CD4-positive, alpha-beta T cell treated with Interleukin-1 beta for 1 hour (primary cell): ENCODE measurements at regions not wholly inside any gene's neighbourhood (a gene's known extent, or its start where the extent isn't known, plus 50 kb on each side); places are given as distances from the start of the nearest gene placed in this dataset.

Experiments used
- DNase-seq, 2 donors: peaks; one replicate each; pipeline ENCODE4 v3.0.0-alpha.2; 2020 to 2022

DNA sequence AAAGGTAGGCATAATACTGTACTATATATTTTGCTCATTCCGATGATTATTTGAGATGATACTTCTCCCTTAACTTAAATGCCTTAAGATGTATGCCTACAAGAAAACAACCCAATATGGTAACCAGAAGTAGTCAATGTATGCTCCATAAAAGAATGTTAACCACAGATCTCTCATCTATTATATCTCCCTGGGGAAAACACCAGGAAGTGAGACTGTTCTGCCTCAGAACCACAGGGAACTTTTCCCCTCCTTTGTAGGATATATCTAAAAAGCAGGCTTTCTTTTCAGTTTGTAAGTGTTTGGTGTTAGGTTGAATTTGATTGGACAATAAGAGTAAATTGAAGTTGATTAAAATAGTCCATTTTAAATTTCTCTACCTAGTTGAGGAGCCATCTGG is 1160.5 kb upstream of the NXPH2 start:
- DNase-seq: no peak

DNA sequence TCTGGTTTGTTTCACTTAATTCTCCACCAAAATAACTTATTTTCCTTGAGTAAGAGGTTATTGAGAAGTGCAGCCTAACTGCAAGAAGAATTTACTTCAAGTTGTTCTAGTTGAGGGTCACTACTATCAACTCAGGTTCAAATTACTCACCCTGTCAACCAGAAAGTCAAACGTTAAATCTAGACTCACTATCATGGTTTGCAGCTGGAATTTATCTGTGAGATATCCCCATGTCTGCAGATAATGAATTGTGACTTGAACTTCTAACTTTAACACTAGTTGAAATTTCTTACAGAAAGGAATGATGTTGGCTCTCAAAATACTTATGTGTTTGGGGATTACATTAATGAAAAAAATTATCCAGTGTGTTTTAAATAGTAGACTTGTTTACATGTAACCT is 1145.7 kb upstream of the NXPH2 start:
- DNase-seq: no peak

DNA sequence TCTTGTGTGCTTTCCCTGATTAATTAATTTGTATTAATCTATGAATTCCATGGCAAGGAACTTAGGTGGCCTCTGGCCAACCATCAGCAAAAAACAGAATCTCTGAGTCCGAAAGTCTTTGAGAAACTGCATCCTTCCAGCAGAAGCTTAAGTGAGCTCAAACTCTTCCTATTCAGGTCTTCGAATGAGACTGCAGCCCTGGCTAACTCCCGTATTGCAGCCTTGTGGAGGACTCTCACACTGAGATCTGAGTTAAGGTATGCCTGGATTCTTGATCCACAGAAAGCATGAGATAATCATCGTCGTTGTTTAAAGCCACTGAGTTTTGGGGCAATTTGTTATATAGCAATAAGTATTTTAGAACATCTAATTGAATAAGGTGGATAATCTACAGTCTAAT is 1143.9 kb upstream of the NXPH2 start:
- no peak for DNase-seq

DNA sequence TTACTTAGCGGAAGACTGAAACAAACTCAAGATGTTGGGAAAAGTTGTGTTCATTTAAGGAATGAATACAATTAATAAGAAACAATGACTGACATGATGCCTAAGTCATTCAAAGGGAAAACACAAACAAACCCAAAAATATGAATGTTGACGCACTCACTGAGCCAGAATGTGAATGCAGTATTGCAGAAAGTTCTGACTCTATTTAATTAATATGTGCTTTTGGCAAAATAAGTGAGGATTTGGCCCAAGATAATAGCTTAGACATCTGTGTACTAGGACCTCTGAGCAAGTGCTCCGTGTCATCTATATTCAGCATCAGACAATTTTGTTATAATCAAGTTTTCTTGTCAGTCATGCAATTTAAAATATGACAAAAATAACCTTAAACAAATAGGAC is 1138.8 kb upstream of the NXPH2 start:
- no peak for DNase-seq

DNA sequence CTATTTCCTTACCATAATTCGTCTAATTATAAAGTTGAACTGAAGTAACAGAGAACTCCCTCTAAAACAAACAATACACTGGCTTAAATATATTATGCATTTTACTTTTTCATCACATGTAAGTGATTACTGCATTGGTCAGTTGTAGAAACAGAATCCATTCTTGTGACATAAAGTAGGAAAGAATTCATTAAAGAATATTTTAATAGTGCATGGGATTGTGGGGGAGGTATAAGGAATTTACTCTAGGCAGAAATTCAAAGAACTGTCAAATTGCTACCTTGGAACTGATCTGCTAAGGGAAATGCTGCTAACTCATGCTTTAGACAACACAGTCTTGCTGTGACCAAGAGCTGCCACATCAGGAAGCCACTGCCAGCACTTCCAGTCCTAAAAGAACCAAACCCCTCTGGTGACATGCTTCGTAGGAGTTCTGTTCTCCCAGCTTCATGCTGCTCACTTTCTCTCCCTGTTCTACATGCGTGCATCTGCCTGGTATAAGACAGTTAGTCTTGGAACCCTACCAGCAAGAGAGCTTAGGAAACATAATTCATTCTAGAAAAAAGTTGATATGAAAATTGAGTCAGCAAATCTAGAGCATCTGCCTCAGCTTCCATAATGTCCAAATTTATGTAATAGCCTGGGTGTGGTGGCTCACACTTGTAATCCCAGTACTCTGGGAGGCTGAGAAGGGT is 1137.6 kb upstream of the NXPH2 start:
- DNase-seq: no peak

DNA sequence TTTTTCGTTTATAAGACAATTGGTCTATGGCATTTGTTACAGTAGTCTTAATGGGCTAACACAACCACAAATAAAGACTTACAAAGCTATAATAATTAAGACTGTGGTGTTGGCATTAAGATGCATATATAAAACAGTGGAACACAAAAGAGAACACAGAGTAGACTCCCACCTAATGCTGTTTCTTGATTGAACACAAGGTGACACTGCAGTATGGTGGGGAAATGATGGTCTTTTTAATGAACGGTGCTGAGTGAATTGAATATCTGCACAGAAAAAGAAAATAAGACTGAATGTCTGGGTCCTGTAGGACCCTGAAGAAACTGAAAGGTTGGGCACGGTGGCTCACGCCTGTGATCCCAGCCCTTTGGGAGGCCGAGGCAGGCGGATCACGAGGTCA is 1136.6 kb upstream of the NXPH2 start:
- no peak for DNase-seq

DNA sequence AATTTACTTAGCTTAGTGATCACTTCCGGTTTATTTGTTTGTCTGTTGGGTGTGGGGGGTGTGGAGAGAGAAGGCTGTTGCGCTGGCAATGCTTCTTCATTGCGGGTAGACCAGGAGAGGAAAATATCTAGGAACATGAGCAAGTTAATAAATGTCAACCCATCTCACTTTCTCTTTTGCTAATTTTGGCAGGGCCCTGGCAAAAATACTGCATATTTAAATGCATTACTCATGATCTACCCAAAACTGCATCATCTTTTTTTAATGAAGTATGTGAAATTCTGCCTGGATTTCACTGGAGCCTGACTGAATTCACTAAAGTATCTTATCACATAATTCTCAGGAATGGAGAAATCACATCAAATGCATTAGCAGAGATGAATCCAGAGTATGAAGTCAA is 1131.0 kb upstream of the NXPH2 start:
- no peak for DNase-seq

DNA sequence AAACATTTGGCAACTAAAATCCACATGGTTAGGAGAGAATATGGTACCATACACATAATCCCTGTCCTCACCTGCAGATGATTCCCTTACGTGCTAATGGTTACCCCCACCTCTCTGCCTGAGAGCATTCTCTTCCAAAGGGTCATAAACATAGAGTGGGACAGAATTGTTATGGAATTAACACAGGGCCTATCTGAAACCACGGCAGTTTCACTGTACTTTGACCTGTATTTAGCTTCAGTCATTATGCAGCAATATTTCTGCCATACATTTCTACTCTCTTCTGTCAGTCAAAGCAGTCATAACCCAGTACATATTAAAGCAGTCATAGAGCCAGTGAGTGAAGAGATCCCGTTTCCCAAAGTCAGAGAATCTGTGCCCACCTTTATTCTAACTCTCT is 1128.9 kb upstream of the NXPH2 start:
- no peak for DNase-seq

DNA sequence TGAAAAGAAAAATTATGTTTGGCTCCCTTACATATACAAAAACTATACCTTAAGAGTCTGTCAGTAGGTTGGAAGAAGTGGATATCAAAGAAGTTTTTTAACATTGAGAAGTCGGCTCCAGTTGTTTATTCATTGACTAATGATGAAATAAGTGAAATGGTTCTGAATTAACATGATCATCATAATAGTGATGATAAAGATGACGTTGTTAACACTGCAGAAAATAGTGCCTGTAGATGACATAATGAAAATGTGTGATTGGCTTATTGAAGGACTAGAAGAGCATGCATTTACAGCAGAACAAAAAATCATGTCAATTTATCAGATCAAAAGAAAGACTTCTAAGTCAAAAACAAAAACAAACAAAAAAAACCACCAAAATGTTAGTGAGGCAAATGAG is 1125.4 kb upstream of the NXPH2 start:
- DNase-seq: no peak

DNA sequence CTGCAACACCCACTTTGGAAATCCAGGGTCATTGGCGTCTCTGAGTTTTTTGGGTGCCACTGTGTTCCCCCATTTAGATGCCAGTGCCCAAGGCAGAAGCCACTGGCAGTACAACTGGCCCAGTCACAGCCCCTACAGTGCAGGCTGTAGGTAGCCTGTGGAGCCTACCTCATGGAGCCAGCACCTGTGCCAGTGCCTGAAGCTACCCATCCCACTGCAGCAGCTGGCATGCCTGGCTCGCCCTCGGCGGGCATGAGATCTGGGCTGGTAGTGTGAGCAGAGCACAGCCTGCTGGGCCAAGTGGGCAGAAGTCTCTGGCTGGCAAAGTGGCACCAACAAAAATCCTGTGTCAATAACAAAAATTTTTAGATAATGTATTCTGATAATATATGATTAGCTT is 1111.4 kb upstream of the NXPH2 start:
- no peak for DNase-seq

DNA sequence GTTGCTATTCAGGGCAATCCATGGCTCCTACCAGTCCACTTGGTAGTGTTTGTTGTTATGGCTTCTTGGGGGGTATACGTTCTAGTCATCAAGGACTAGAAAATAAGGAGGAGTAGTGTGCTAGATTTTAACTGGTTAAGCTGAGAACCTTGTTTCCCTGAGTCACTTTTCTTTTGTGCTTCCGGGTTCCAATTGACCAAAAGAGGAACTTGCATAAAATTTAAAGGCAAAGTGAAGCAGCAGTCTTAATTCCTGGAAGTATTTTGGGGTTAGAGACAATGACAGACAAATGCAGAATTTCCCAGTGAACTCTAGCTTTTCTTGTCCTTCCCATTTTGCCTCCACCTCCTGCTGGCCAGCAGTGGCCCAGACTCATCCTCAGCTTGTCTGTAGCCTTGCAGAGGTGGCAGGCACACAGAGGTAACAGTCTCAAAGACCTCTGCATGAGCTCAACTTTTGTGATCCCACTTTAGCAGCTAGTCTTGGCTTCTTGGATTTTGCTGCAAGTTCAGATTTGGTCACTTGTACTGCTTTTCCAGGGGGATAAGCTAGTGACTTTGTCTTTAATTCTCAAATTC is 1105.8 kb upstream of the NXPH2 start:
- no peak for DNase-seq

DNA sequence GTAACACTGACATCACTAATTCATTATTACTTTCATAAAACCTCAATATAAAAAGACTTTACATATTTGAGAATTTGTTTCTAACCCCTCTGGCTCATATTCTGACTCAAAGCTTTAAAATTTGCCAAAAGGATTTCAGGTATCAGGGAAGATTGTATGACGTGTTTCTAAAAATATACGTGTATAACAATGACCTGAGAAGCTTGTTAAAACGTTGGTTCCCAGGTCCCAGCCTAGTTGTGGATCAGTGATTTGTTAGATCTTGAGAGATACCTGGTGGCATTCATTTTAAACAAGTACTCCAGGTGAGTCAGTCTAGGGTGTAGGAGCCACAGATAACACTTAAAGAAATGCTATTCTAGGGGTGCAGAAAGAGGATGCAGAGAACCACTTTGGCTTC is 1096.8 kb upstream of the NXPH2 start:
- DNase-seq: no peak

DNA sequence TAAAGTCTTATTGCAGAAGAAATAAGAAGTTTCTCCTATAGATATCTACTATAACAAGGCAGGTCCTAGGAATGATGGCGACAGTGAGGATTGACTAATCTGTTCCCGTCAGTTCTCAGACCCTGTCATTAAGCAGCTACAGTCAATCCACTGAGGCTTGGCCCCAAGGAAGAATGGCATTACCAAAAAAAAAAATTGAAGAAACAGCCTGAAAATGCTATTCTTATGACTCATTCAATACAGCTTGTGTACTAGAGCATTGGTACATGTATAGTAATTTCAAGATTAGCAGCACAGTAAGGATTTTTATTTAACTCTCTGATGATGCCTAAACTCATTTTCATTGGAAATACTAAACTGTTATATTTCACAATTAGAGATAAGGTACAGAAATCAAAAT is 1096.1 kb upstream of the NXPH2 start:
- DNase-seq: no peak

DNA sequence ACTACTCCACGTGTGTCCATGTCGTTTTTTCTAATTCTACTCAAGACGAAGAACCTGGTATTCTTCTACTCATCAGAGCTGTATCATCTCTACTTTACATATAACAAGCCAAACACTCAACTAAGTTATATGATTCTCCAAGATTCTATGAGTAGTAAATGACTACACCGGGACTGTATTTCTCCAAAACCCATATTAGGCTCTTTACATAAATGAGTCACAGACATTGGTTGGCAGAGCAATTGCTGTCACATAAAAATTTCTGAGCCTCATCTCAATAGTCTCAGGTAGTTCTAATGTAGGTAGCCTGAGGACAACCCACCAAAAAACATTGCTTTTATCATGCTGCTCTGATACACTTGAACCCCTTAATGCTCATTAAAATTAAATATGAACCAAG is 1092.3 kb upstream of the NXPH2 start:
- DNase-seq: no peak

DNA sequence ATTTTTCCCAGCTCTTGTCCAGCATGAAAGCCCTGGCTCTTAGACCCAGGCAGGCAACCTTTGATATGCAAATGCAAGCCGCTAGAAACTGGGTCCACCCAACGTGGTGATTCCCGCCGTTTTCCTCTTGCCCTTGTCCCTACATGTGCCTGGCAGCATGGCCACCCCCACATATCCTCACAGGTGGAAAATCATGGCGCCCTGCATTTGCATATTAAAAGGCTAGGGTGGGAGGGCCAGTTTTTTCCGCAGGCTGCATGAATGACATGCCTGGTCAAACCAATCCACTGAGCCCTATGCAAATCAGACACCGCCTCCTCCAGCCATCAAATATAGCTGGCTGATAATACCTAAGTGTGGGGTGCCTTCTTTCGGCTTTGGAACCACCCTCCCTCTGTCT is 1091.8 kb upstream of the NXPH2 start:
- no peak for DNase-seq

DNA sequence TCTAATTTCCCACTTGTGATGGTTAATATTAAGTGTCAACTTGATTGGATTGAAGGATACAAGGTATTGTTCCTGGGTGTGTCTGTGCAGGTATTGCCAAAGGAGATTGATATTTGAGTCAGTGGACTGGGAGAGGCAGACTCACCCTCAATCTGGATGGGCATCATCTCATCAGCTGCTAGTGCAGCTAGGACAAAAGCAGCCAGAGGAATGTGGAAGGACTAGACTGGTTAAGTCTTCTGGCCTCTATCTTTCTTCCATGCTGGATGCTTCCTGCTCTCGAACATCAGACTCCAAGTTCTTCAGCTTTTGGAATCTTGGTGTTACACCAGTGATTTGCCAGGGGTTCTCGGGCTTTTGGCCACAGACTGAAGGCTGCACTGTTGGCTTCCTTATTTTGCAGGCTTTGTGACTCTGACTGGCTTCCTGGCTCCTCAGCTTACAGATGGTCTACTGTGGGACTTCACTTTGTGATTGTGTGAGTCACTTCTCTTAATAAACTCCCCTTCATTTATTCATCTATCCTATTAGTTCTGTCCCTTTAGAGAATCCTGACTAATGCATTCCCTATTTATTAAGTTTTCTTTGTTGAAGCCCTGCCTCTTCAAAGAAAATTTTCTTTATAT is 1087.5 kb upstream of the NXPH2 start:
- no peak for DNase-seq

DNA sequence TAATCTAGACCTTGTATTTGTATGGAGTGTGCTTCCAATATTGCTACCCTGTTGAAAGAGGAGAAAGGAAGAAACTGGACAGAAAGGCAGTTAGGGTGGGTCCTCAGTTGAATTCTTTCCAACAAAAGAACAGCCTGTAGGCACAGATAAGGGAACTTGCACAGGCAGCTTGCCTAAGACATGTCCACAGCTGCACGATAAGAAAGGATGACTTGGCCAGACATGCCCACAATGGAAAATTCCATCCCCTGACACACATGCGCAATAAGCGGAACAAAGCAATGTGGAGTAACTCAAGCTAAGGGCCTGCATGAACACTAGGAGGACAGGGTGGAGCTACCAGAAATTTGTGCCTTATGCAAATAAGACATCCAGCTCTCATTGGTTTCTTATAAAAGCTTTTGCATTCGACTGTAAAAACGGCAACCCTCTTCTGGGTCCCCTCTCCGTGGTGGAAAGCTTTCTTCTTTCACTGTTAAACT is 1084.7 kb upstream of the NXPH2 start:
- no peak for DNase-seq

DNA sequence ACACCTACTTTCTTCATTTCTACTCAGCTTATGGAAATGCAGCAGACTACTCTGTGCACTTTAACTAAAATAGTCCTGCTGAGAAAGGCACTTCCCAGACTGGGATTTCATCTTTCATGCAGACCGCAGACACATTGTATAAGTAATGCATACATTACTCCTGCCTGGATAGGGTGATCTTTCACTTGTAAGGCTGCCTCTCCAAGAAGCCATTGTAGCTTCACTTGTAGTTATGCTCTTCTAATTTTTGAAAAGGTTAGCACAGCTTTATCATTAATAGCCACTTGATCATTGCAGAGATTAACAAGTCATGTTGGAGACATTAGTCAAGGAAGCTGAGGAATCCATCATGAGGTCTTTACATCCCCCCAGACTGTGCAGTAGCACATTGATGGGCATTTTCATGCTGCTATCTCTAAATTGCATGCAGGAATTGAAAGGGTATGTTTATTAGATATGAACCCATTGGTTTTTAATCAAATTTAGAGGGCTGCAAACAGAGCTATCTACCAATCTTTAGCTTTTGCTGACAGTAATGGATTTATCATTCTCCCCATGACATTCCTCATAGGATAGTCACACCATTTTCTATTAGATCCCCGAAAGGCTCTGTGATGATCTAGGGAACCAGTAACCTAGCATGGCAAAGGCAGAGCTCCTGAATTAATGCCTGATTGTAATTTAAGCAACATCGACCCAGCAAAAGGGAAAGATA is 1074.7 kb upstream of the NXPH2 start:
- no peak for DNase-seq

DNA sequence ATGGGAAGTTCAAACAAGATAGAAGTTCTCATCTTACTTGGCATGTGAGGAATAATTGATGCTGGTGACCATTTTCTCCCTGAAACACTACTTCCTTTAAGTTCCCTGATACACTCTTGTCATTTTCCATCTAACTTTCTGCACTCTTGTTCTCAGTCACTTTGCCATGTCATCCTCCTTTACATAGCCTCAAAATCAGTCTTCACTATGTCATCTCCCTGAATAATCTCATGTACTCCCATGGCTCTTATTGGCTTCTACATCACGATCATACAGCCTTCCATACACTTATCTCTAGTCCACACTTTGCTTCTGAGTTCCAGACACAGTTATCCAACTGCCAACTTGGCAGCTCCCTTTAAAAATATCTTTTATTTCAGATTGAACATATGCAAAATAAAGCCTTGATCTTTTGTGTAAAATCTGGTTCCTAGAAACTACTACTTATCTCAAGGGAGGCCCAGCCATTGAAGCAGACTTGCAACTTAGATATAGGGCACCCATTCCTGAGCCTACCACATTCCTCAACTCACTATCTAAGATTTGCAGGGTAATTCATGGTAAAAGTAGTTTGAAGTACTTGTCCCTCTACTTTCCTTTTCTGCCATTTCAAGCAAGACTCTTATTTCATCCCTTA is 1070.2 kb upstream of the NXPH2 start:
- no peak for DNase-seq

DNA sequence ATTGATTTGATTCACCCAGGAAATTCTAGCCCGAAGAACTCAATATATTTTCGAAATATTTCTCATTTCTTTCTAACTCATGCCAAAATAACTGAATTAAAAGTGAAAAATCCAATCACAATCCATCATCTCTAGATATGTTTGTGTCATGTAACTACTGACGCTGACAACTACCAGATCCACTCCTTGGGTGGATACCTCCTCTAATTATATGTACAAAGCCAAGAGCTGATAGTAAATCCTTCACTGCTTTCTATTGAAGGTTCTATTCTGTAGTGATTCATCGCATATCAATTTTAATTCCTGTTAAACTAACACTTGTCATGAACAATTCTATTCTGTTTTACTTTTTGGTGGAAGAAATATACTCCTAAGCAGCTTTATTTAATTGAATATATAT is 1056.6 kb upstream of the NXPH2 start:
- DNase-seq: no peak

DNA sequence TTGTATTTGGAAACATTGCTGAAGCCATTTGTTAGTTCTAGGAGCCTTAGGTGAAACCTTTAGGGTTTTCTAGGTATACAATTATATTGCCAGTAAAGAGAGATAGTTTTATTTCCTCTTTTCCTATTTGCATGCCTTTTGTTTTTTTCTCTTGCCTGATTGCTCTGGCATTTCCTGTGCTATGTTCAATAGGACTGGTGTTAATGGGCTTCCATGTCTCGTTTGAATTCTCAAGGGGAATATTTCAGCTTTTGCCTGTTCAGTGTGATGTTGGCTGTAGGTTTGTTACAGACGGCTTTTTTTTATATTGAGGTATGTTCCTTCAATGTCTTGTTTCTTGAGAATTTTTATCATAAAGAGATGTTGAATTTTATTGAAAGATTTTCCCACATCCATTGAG is 1054.9 kb upstream of the NXPH2 start:
- no peak for DNase-seq

DNA sequence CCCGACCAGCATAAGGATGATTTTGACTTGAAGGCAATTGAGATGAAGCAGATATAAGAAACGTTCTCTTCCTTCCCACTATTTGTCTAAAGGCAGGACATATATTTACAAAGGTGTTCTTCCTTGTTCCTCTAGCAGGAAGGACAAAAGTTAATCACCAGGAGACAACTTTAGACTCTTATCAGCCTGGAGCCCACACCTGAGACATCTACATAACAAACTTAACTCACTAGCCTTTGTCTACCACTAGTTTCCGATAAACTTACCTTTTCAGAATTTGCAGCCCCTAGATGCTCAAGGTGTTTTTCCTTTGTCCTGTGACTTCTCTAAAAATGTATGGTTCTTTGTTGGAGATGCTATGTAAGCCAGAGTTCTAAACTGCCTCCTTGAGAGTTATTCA is 1047.8 kb upstream of the NXPH2 start:
- no peak for DNase-seq

DNA sequence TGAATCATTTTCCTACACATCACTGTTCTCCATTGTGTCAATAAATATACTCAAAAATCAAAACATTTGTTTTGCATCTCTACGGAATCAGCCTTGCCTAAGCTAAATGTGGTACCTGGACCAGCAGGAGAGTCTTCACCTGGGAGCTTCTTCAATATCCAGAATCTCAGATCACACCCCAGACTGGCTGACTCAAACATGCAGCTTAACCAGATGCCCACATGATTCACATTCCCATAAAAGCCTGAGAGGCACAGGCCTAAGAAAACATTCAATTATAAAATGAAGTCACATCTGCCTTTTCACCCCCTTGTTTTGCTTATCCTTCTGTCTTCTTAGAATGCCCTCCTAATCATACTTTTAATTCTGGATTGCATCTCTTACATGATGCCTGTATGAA is 1045.5 kb upstream of the NXPH2 start:
- DNase-seq: no peak
